GM12878 (cell line): ENCODE measurements at regions not wholly inside any gene's neighbourhood (a gene's known extent, or its start where the extent isn't known, plus 50 kb on each side); places are given as distances from the start of the nearest gene placed in this dataset.

ENCODE experiments used
- ATAC-seq: fragments of 200-7000 bp; cut with Tn5 transposase; 3 replicates; pipeline ENCODE4 v1.9.1; 2020; ENCODE audit warnings: mild to moderate bottlenecking, moderate library complexity
- BruUV-seq: library from RNA; stranded (reverse); fragments of 400-500 nt; replicated peaks from 2 replicates; lab custom pipeline; 2021; lab: Mats Ljungman, UMichigan
- CTCF ChIA-PET: fragments of 300-600 bp; sonication (Branson Sonifier 250); formaldehyde crosslinking; extraction: SDS; loops from one replicate; lab custom pipeline; 2021; ENCODE audit warnings: inconsistent platforms; lab: Yijun Ruan, JAX
- POLR2A ChIA-PET: fragments of 350-600 bp; formaldehyde crosslinking; extraction: SDS; loops from one replicate; lab custom pipeline; 2021; ENCODE audit warnings: inconsistent platforms; lab: Charles Lee
- RAD21 ChIA-PET: fragments of 300-600 bp; sonication (Branson Sonifier 250); formaldehyde crosslinking; loops from one replicate; lab custom pipeline; 2023; ENCODE audit warnings: antibody characterized with exemption; ENCODE audit not compliant: unreplicated experiment; lab: Charles Lee
- SMC1A ChIA-PET: fragments of 300-600 bp; sonication (Branson Sonifier 250); formaldehyde crosslinking; loops from one replicate; lab custom pipeline; 2023; ENCODE audit not compliant: unreplicated experiment, uncharacterized antibody; lab: Charles Lee
- DNase-seq: peaks from one replicate; pipeline ENCODE4 v3.0.0-alpha.2; 2011; ENCODE audit warnings: low read depth, low spot score
- FAIRE-seq: peaks from 3 replicates; lab custom pipeline; 2011; peaks lifted over from hg19 to GRCh38; lab: Jason Lieb, UNC
- H2AFZ ChIP-seq: 2 replicates; pipeline ENCODE4 v1.6.0; 2011; ENCODE audit warnings: low read depth, low read length, control low read depth; ENCODE audit not compliant: control insufficient read depth
- H3K27ac ChIP-seq: 2 replicates; pipeline ENCODE4 v1.5.1; 2011; ENCODE audit warnings: control low read depth; ENCODE audit not compliant: control insufficient read depth, insufficient read depth
- H3K27me3 ChIP-seq, 2 experiments: replicated peaks in 1 of 2; 2 replicates each; pipeline versions ENCODE4 v1.6.0 to v1.6.1; 2011; ENCODE audit warnings: low read length in 1 of 2; ENCODE audit not compliant: control insufficient read depth in 2 of 2, insufficient read depth in 2 of 2
- H3K36me3 ChIP-seq, 2 experiments: 2 replicates each; pipeline ENCODE4 v1.5.1; 2011; ENCODE audit warnings: low read length in 1 of 2; ENCODE audit not compliant: control insufficient read depth in 2 of 2, insufficient read depth in 2 of 2
- H3K4me1 ChIP-seq: 2 replicates; pipeline ENCODE4 v1.6.1; 2011; ENCODE audit warnings: mild to moderate bottlenecking, low read length, moderate library complexity, mixed read lengths; ENCODE audit not compliant: control insufficient read depth, insufficient read depth
- H3K4me2 ChIP-seq: 2 replicates; pipeline ENCODE4 v1.6.0; 2011; ENCODE audit warnings: control low read depth; ENCODE audit not compliant: control insufficient read depth, insufficient read depth
- H3K4me3 ChIP-seq: fragments of 200-600 bp; sonication (generic); 2 replicates; pipeline ENCODE4 v1.5.1; 2016
- H3K79me2 ChIP-seq: 2 replicates; pipeline ENCODE4 v1.6.0; 2011; ENCODE audit warnings: low read length; ENCODE audit not compliant: control insufficient read depth, insufficient read depth
- H3K9ac ChIP-seq: 2 replicates; pipeline ENCODE4 v1.8.0; 2011; ENCODE audit warnings: low read length, control low read depth, mixed read lengths; ENCODE audit not compliant: control insufficient read depth, insufficient read depth
- H3K9me3 ChIP-seq: replicated peaks from 3 replicates; pipeline ENCODE4 v1.5.1; 2011; ENCODE audit warnings: mild to moderate bottlenecking, low read length; ENCODE audit not compliant: control insufficient read depth, insufficient read depth
- H4K20me1 ChIP-seq: 2 replicates; pipeline ENCODE4 v1.6.0; 2011; ENCODE audit not compliant: control insufficient read depth, insufficient read depth
- CEBPB ChIP-seq, 2 experiments: fragments of 150-350 bp in 1 of 2; IDR thresholded peaks; 2 replicates each; pipeline ENCODE4 v1.6.1; 2012 to 2014; ENCODE audit warnings: low read depth in 2 of 2, low read length in 2 of 2, borderline replicate concordance in 1 of 2, inconsistent platforms in 1 of 2
- CREB1 ChIP-seq: IDR thresholded peaks from 2 replicates; pipeline ENCODE4 v1.6.1; 2012; ENCODE audit warnings: low read depth, mild to moderate bottlenecking, inconsistent platforms
- HDGF ChIP-seq: fragments of 450-650 bp; IDR thresholded peaks from 2 replicates; pipeline ENCODE4 v1.6.1; 2016; ENCODE audit warnings: antibody characterized with exemption
- IRF4 ChIP-seq: IDR thresholded peaks from 2 replicates; pipeline ENCODE4 v1.6.1; 2011; ENCODE audit warnings: low read depth, low read length
- MEF2B ChIP-seq: fragments of 450-650 bp; IDR thresholded peaks from 2 replicates; pipeline ENCODE4 v1.6.1; 2018; ENCODE audit warnings: mild to moderate bottlenecking, moderate library complexity; ENCODE audit not compliant: partially characterized antibody, poor library complexity, severe bottlenecking
- NFYA ChIP-seq: IDR thresholded peaks from 2 replicates; pipeline ENCODE4 v1.6.1; 2011; ENCODE audit warnings: low read depth, mild to moderate bottlenecking, low read length, improper control_type of control experiment, borderline replicate concordance
- POLR2A ChIP-seq: IDR thresholded peaks from 2 replicates; pipeline ENCODE4 v1.6.1; 2011; ENCODE audit warnings: low read depth, mild to moderate bottlenecking, low read length
- POLR2AphosphoS5 ChIP-seq: IDR thresholded peaks from 2 replicates; pipeline ENCODE4 v1.6.1; 2011; ENCODE audit warnings: mild to moderate bottlenecking, low read length, inconsistent platforms
- REST ChIP-seq: IDR thresholded peaks from 2 replicates; pipeline ENCODE4 v1.6.1; 2012; ENCODE audit warnings: mild to moderate bottlenecking, low read depth, low read length
- SIN3A ChIP-seq: IDR thresholded peaks from 2 replicates; pipeline ENCODE4 v1.6.1; 2012; ENCODE audit warnings: low read depth, low read length, improper control_type of control experiment
- STAT1 ChIP-seq: fragments of 450-650 bp; conservative IDR thresholded peaks from 2 replicates; pipeline ENCODE4 v1.6.1; 2014; ENCODE audit warnings: antibody characterized with exemption, mild to moderate bottlenecking
- TCF3 ChIP-seq: IDR thresholded peaks from 2 replicates; pipeline ENCODE4 v1.6.1; 2012; ENCODE audit warnings: low read depth, mild to moderate bottlenecking, low read length, borderline replicate concordance; ENCODE audit not compliant: insufficient read depth
- USF2 ChIP-seq: IDR thresholded peaks from 2 replicates; pipeline ENCODE4 v1.6.1; 2011; ENCODE audit warnings: low read depth, low read length, improper control_type of control experiment, borderline replicate concordance
- ZBTB4 ChIP-seq: fragments of 450-650 bp; formaldehyde crosslinking; IDR thresholded peaks from 2 replicates; pipeline ENCODE4 v1.4.0; 2022; ENCODE audit warnings: mild to moderate bottlenecking, moderate library complexity
- ZNF217 ChIP-seq: fragments of 450-650 bp; IDR thresholded peaks from 2 replicates; pipeline ENCODE4 v1.6.1; 2017; ENCODE audit warnings: antibody characterized with exemption, mild to moderate bottlenecking
- WGBS: methylation state at CpG from one replicate; pipeline ENCODE4 v1.1.6; 2016; ENCODE audit warnings: low lambda C conversion rate; ENCODE audit not compliant: insufficient replicate concordance, insufficient coverage; ENCODE audit errors: missing lambda C conversion rate; 5-methylcytosine and 5-hydroxymethylcytosine counted together
- in situ Hi-C: fragments of 300-500 bp; cut with MboI; formaldehyde crosslinking; loops from 9 replicates; pipeline ENCODE4 v1.14.3; 2018; ENCODE audit warnings: mixed read lengths
- intact Hi-C: fragments of 100-400 bp; cut with micrococcal nuclease; formaldehyde crosslinking; loops from one replicate; pipeline ENCODE4 v1.14.2; 2022; ENCODE audit not compliant: unreplicated experiment

- RAD21 ChIA-PET = no interaction called here
These were observed 1033.3 kb downstream of the EFNB2 start for GRCh38 chr13:105502193-105502592.

More at GRCh38 chr13:105502193-105502592, 1033.3 kb downstream of the EFNB2 start:
- Histone ChIP-seq H4K20me1 (no peaks in the 10 kb centered on the region), H2AFZ (no peak overlapping the region)
- DNase-seq = no peak
- SMC1A ChIA-PET = interaction anchor here (0.6 kb wide), 1 partner anchor 110 kb away, joined by 3 read pairs; no protein-coding TSS in a partner anchor
- no peak for TF ChIP-seq NFYA
- no peak for TF ChIP-seq MEF2B
- no peak for TF ChIP-seq POLR2AphosphoS5
- no peak for TF ChIP-seq TCF3
- no peak for TF ChIP-seq ZBTB4 (CRISPR knock-in tag)
- TF ChIP-seq STAT1 = no peak
- TF ChIP-seq HDGF = no peak
- no peak for TF ChIP-seq POLR2A
- TF ChIP-seq CREB1 = no peak
- no peak for TF ChIP-seq IRF4
- TF ChIP-seq USF2 = no peak
- TF ChIP-seq CEBPB (IDR thresholded peaks at IDR 0.05; ENCODE audit: borderline replicate concordance in 1 of 2, low read depth in 2 of 2, low read length in 2 of 2) = no peak
- TF ChIP-seq SIN3A = no peak
- no peak for TF ChIP-seq ZNF217
- no peak for TF ChIP-seq REST
- TF ChIP-seq, all 136 proteins: peak for 0
- WGBS = 40% methylated on average over 5 of the region's 5 CpGs
- H3K9me3 ChIP-seq = no peaks in the 10 kb centered on the region
- no peaks in the 10 kb centered on the region for H3K4me1 ChIP-seq
- no peak for ATAC-seq
- no peak overlapping the region for H3K4me2 ChIP-seq
- in situ Hi-C loops (no loop called here), intact Hi-C loops (no loop called here)
- no peaks in the 10 kb centered on the region for H3K36me3 ChIP-seq
- H3K4me3 ChIP-seq = no peak overlapping the region
- FAIRE-seq = no peak
- BruUV-seq = no TSS peak
- H3K9ac ChIP-seq = no peak overlapping the region
- H3K27ac ChIP-seq = no peak overlapping the region
- POLR2A ChIA-PET = no interaction called here
- no peaks in the 10 kb centered on the region for H3K27me3 ChIP-seq
- no peaks in the 10 kb centered on the region for H3K79me2 ChIP-seq
- CTCF ChIA-PET = no interaction called here
